ENCODE measurements at regions not wholly inside any gene's neighbourhood (a gene's known extent, or its start where the extent isn't known, plus 50 kb on each side); places are given as distances from the start of the nearest gene placed in this dataset.

GRCh38 chr3:72009851-72010443, 225.0 kb upstream of the PROK2 start:
- no peak for TF ChIP-seq POLR2AphosphoS5 (IDR thresholded peaks at IDR 0.05; ENCODE audit: low read depth, low read length)
- TF ChIP-seq REST (IDR thresholded peaks at IDR 0.05; ENCODE audit: insufficient read depth in 1 of 2, low read depth in 2 of 2, low read length in 1 of 2): no peak
